ENCODE measurements at regions not wholly inside any gene's neighbourhood (a gene's known extent, or its start where the extent isn't known, plus 50 kb on each side); places are given as distances from the start of the nearest gene placed in this dataset.

GRCh38 chr5:166551384-166551783 lies 1740.1 kb upstream of the WWC1 start:
- Histone ChIP-seq H4K20me1 (replicated peaks; ENCODE audit: control insufficient read depth, extremely low read depth, insufficient read depth, low read length) (no peaks in the 10 kb centered on the region), H3K4me1 (ENCODE audit: control insufficient read depth, extremely low read depth, insufficient read depth, low read length) (no peaks in the 10 kb centered on the region), H3K36me3 (ENCODE audit: control insufficient read depth in 2 of 2, extremely low read depth in 1 of 2, insufficient read depth in 2 of 2, low read length in 2 of 2) (no peaks in the 10 kb centered on the region), H2AFZ (ENCODE audit: low read depth, low read length) (no peak overlapping the region), H3K4me3 (replicated peaks in 1 of 3; ENCODE audit: insufficient read depth in 1 of 3, low read depth in 1 of 3, low read length in 3 of 3) (no peak overlapping the region), H3K27ac (ENCODE audit: insufficient read depth, low read depth, low read length) (no peak overlapping the region), H3K4me2 (ENCODE audit: insufficient read depth, low read length) (no peak overlapping the region), H3K9ac (replicated peaks; ENCODE audit: extremely low read depth, insufficient read depth, low read length) (no peak overlapping the region), H3K9me3 (replicated peaks; ENCODE audit: control insufficient read depth, insufficient read depth, low read length) (peaks cover 2% of the 10 kb centered on the region), H3K79me2 (ENCODE audit: control insufficient read depth, insufficient read depth, low read length) (no peaks in the 10 kb centered on the region), H3K9me1 (replicated peaks; ENCODE audit: control insufficient read depth, extremely low read depth, insufficient read depth, low read length) (no peaks in the 10 kb centered on the region), H3K27me3 (ENCODE audit: control insufficient read depth in 2 of 2, insufficient read depth in 2 of 2, low read length in 2 of 2) (no peaks in the 10 kb centered on the region)
- TF ChIP-seq GATA2 (IDR thresholded peaks at IDR 0.05; ENCODE audit: insufficient read depth, insufficient read length, low read depth, low read length) (no peak), JUN (IDR thresholded peaks at IDR 0.05; ENCODE audit: borderline replicate concordance, insufficient read depth, insufficient read length, low read depth) (no peak), MAX (IDR thresholded peaks at IDR 0.05; ENCODE audit: insufficient read depth, insufficient read length) (no peak), POLR2AphosphoS5 (IDR thresholded peaks at IDR 0.05; ENCODE audit: insufficient read depth, low read depth, low read length) (no peak), MYC (IDR thresholded peaks at IDR 0.05; ENCODE audit: low read depth, low read length) (no peak), FOS (IDR thresholded peaks at IDR 0.05; ENCODE audit: borderline replicate concordance, insufficient read depth, low read length) (no peak), EZH2 (IDR thresholded peaks at IDR 0.05; ENCODE audit: borderline replicate concordance, low read depth, low read length, severe bottlenecking) (no peak), POLR2A (IDR thresholded peaks at IDR 0.05; ENCODE audit: low read depth, low read length) (no peak), CTCF (IDR thresholded peaks at IDR 0.05; ENCODE audit: extremely low read depth in 1 of 2, insufficient read depth in 1 of 2, low read depth in 1 of 2, low read length in 2 of 2) (no peak)
- POLR2A ChIA-PET, result no interaction called here
- dilution Hi-C loops (cut with MboI; ENCODE audit: extremely low pct_ligation_motif_present, low sequenced_read_pairs) (no loop called here), intact Hi-C loops (cut with micrococcal nuclease) (no loop called here)
- FAIRE-seq, result no peak
- no peak for DNase-seq (ENCODE audit: low read depth, low spot score)
- no TSS peak for BruUV-seq (replicated peaks)
- CTCF ChIA-PET, result no interaction called here

Data from endothelial cell of umbilical vein (primary cell).